ENCODE measurements at regions not wholly inside any gene's neighbourhood (a gene's known extent, or its start where the extent isn't known, plus 50 kb on each side); places are given as distances from the start of the nearest gene placed in this dataset.

- no peak for DNase-seq (ENCODE audit: low read depth, low spot score)
- Histone ChIP-seq H3K4me3 (no peak overlapping the region), H3K9ac (ENCODE audit: control insufficient read depth, insufficient read depth, low read length) (no peak overlapping the region), H3K9me3 (replicated peaks; ENCODE audit: control insufficient read depth, insufficient read depth, low read length) (no peaks in the 10 kb centered on the region), H4K20me1 (ENCODE audit: control insufficient read depth, insufficient read depth) (no peaks in the 10 kb centered on the region), H3K36me3 (ENCODE audit: control insufficient read depth in 2 of 2, insufficient read depth in 2 of 2, low read length in 1 of 2) (no peaks in the 10 kb centered on the region), H2AFZ (ENCODE audit: control insufficient read depth, low read depth, low read length) (no peak overlapping the region), H3K27ac (ENCODE audit: control insufficient read depth, insufficient read depth) (no peak overlapping the region), H3K79me2 (ENCODE audit: control insufficient read depth, insufficient read depth, low read length) (no peaks in the 10 kb centered on the region), H3K4me1 (ENCODE audit: control insufficient read depth, insufficient read depth, low read length) (no peaks in the 10 kb centered on the region), H3K4me2 (ENCODE audit: control insufficient read depth, insufficient read depth) (no peak overlapping the region), H3K27me3 (replicated peaks in 1 of 2; ENCODE audit: control insufficient read depth in 2 of 2, insufficient read depth in 2 of 2, low read length in 1 of 2) (no peaks in the 10 kb centered on the region)
- no peak for TF ChIP-seq POU2F2 (IDR thresholded peaks at IDR 0.05; ENCODE audit: borderline replicate concordance, low read depth, low read length)
- no peak for TF ChIP-seq HCFC1 (IDR thresholded peaks at IDR 0.05; ENCODE audit: low read length)
- TF ChIP-seq NR2F1 (conservative IDR thresholded peaks at IDR 0.05) = no peak
- in situ Hi-C loops (cut with MboI) (no loop called here), intact Hi-C loops (cut with micrococcal nuclease; ENCODE audit: unreplicated experiment) (no loop called here)
- no TSS peak for BruUV-seq (replicated peaks)
- ChIA-PET POLR2A (no interaction called here), SMC1A (ENCODE audit: uncharacterized antibody, unreplicated experiment) (no interaction called here), RAD21 (ENCODE audit: unreplicated experiment) (no interaction called here), CTCF (no interaction called here)
- FAIRE-seq = no peak
- ATAC-seq = no peak
Measured at GRCh38 chr3:74456166-74456565, 158.3 kb downstream of the CNTN3 start.

GRCh38 chr3:74447221-74447620 is 167.2 kb downstream of the CNTN3 start:
- FAIRE-seq (no peak), DNase-seq (ENCODE audit: low read depth, low spot score) (no peak), ATAC-seq (no peak)
- Histone ChIP-seq H3K4me3 (no peak overlapping the region), H3K4me2 (ENCODE audit: control insufficient read depth, insufficient read depth) (no peak overlapping the region), H2AFZ (ENCODE audit: control insufficient read depth, low read depth, low read length) (no peak overlapping the region), H3K27me3 (replicated peaks in 1 of 2; ENCODE audit: control insufficient read depth in 2 of 2, insufficient read depth in 2 of 2, low read length in 1 of 2) (no peaks in the 10 kb centered on the region), H3K9ac (ENCODE audit: control insufficient read depth, insufficient read depth, low read length) (no peak overlapping the region), H3K79me2 (ENCODE audit: control insufficient read depth, insufficient read depth, low read length) (no peaks in the 10 kb centered on the region), H3K9me3 (replicated peaks; ENCODE audit: control insufficient read depth, insufficient read depth, low read length) (no peaks in the 10 kb centered on the region), H3K4me1 (ENCODE audit: control insufficient read depth, insufficient read depth, low read length) (no peaks in the 10 kb centered on the region), H4K20me1 (ENCODE audit: control insufficient read depth, insufficient read depth) (no peaks in the 10 kb centered on the region), H3K27ac (ENCODE audit: control insufficient read depth, insufficient read depth) (no peak overlapping the region), H3K36me3 (ENCODE audit: control insufficient read depth in 2 of 2, insufficient read depth in 2 of 2, low read length in 1 of 2) (no peaks in the 10 kb centered on the region)
- in situ Hi-C loops (cut with MboI) = no loop called here
- POLR2A ChIA-PET = no interaction called here
- SMC1A ChIA-PET (ENCODE audit: uncharacterized antibody, unreplicated experiment) = no interaction called here
- BruUV-seq (replicated peaks) = no TSS peak
- WGBS (ENCODE audit: insufficient coverage, insufficient replicate concordance, low lambda C conversion rate, missing lambda C conversion rate) = 0% methylated on average over 1 of the region's 1 CpG
- CTCF ChIA-PET = no interaction called here
- RAD21 ChIA-PET (ENCODE audit: unreplicated experiment) = no interaction called here
- intact Hi-C loops (cut with micrococcal nuclease; ENCODE audit: unreplicated experiment) = no loop called here
- TF ChIP-seq SUPT20H (IDR thresholded peaks at IDR 0.05; ENCODE audit: borderline replicate concordance, control insufficient read depth, low read depth, low read length) (no peak), SP1 (IDR thresholded peaks at IDR 0.05; ENCODE audit: low read depth, low read length) (no peak), HSF1 (IDR thresholded peaks at IDR 0.05; ENCODE audit: low read depth, low read length) (no peak)

Data from GM12878 (cell line).